ENCODE measurements at regions not wholly inside any gene's neighbourhood (a gene's known extent, or its start where the extent isn't known, plus 50 kb on each side); places are given as distances from the start of the nearest gene placed in this dataset.

- Mint-ChIP-seq H3K4me3 (ENCODE audit: low read depth, unreplicated experiment) (no peak overlapping the region), H3K27ac (ENCODE audit: unreplicated experiment) (no peak overlapping the region), H3K36me3 (ENCODE audit: insufficient read depth, unreplicated experiment) (no peaks in the 10 kb centered on the region), H3K27me3 (ENCODE audit: unreplicated experiment) (no peaks in the 10 kb centered on the region), H3K9me3 (ENCODE audit: low read depth, unreplicated experiment) (peaks cover 8% of the 10 kb centered on the region), H3K4me1 (ENCODE audit: low read depth, unreplicated experiment) (peaks cover 36% of the 10 kb centered on the region)
- intact Hi-C loops (cut with micrococcal nuclease; ENCODE audit: unreplicated experiment), result loop anchor here (2.0 kb wide), 2 partner anchors 55 to 115 kb away; no protein-coding TSS in a partner anchor
- no TSS peak for BruUV-seq (replicated peaks)
- CTCF ChIA-PET, result interaction anchor here (0.5 to 2.5 kb wide), 2 partner anchors 35 to 191 kb away, joined by 3 to 16 read pairs; no protein-coding TSS in a partner anchor
- DNase-seq, result no peak
- TF ChIP-seq CTCF (IDR thresholded peaks at IDR 0.05; ENCODE audit: unreplicated experiment), result no peak
Measured at GRCh38 chr5:91217859-91218258, 165.3 kb downstream of the ARRDC3 start.

GRCh38 chr5:91214571-91214970 lies 168.5 kb downstream of the ARRDC3 start:
- no TSS peak for BruUV-seq (replicated peaks)
- CTCF ChIA-PET, result interaction anchor here (0.7 kb wide), 1 partner anchor 30 kb away, joined by 3 read pairs; no protein-coding TSS in a partner anchor
- no peak for TF ChIP-seq CTCF (IDR thresholded peaks at IDR 0.05; ENCODE audit: unreplicated experiment)
- Mint-ChIP-seq H3K27me3 (ENCODE audit: unreplicated experiment) (no peaks in the 10 kb centered on the region), H3K4me1 (ENCODE audit: low read depth, unreplicated experiment) (peaks cover 13% of the 10 kb centered on the region), H3K27ac (ENCODE audit: unreplicated experiment) (no peak overlapping the region), H3K9me3 (ENCODE audit: low read depth, unreplicated experiment) (peaks cover 4% of the 10 kb centered on the region), H3K4me3 (ENCODE audit: low read depth, unreplicated experiment) (no peak overlapping the region), H3K36me3 (ENCODE audit: insufficient read depth, unreplicated experiment) (no peaks in the 10 kb centered on the region)
- intact Hi-C loops (cut with micrococcal nuclease; ENCODE audit: unreplicated experiment), result no loop called here
- DNase-seq, result no peak

All from Calu3 (cell line).